SKM-1 (cell line): ENCODE measurements at regions not wholly inside any gene's neighbourhood (a gene's known extent, or its start where the extent isn't known, plus 50 kb on each side); places are given as distances from the start of the nearest gene placed in this dataset.
"Not testable (repeated sequence)": the region's sequence is repeated elsewhere in the genome, so short reads cannot be mapped to it uniquely, and the experiment has no call there.

ENCODE experiments used
- DNase-seq: peaks from one replicate; lab custom pipeline; 2025; ENCODE audit not compliant: unreplicated experiment; lab: John Stamatoyannopoulos, UW

- DNase-seq: no peak
These were observed 123.4 kb upstream of the TENT5A start for GRCh38 chr6:81875782-81876293.

DNA sequence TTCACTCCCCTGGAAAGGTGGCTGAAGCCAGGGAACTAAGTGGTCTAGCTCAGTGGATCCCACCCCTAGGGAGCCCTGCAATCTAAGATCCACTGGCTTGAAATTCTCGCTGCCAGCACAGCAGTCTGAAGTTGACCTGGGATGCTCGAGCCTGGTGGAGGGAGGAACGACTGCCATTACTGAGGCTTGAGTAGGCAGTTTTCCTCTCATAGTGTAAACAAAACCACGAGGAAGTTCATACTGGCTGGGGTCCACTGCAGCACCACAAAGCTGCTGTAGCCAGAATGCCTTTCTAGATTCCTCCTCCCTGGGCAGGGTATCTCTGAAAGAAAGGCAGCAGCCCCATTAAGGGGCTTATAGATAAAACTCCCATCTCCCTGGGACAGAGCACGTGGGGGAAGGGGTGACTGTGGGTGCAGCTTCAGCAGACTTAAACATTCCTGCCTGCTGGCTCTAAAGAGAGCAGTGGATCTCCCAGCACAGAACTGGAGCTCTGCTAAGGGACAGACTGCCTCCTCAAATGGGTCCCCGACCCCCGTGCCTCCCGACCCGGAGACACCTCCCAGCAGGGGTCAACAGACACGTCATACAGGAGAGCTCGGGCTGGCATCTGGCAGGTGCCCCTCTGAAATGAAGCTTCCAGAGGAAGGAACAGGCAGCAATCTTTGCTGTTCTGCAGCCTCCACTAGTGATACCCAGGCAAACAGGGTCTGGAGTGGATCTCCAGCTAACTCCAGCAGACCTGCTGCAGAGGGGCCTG is 117.4 kb upstream of the TENT5A start:
- not testable (repeated sequence) for DNase-seq

DNA sequence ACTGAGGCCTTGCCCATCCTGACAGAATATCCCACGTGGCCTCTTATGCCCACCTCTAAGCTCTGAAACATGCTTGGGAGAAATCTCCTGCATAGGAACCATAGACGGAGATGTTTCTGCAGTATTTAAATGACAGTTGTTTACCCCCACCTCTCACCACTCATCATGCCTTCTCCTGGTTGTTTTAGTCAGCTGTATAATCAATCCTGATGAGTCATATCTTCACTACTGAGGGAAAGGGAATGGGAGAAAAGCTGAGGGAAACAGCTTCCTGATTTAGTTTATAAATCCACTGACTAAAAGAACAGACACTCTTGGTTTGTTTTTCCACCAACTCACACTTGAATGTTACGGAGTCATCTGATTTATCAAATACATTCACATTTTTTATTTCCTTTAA is 113.2 kb upstream of the TENT5A start:
- no peak for DNase-seq

DNA sequence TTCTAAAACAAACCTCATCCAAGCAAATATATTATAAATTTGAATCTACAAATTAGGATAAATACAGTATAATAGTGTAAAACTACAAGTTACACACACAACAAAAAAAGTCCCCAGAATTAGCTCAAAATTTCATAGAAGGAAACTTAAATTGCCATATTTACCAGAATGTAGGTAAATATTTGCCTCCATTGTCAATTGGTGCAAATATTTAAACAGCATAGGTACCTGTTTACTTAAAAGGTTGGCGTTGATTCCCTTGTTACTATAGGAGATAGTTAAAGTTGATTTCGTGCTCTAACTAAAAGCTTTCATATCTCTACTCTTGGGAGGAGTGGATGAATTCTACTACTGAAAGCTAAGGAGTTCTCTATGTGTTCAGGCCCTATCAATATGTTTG is 111.6 kb upstream of the TENT5A start:
- no peak for DNase-seq

DNA sequence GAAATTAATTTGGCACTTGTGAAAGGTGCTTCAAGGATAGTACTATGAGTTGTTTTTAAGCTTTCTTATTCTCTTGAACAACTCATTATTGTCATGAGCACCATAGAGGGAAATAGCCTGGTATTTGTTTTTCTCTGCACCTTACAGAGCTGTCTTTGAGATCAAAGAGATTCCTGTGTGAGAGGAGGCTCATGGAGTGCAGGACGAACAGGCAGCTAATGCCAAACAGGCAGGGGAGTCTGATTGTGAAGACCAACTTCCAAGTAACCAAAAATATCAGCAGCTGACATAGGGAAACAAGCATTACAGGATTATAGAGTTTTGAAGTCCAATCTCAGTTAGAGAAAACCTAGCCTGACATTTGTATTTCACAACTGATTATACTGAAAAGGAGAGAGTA is 110.6 kb upstream of the TENT5A start:
- DNase-seq: no peak

DNA sequence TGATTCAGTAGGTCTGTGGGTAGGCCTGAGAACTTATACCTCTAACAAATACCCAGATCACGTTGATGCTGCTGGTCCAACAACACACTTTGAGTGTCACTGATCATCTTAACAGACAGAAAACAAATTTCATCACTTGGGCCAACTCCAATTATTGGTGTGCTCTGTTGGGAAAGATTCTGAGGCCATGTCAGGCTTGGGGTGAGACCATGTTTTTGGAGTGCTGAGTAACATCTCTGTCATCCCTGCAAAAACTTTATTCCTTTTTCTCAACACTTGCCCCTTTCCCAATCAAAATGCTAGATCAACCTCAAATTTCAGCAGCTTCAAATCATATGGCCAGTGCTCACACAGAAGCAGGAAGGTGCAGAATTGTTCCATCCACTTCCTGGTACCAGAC is 108.8 kb upstream of the TENT5A start:
- no peak for DNase-seq

GRCh38 chr6:81859884-81860283 is 107.4 kb upstream of the TENT5A start:
- DNase-seq: no peak

GRCh38 chr6:81857812-81858211 is 105.3 kb upstream of the TENT5A start:
- DNase-seq: no peak

GRCh38 chr6:81856872-81857271 is 104.4 kb upstream of the TENT5A start:
- DNase-seq: no peak

DNA sequence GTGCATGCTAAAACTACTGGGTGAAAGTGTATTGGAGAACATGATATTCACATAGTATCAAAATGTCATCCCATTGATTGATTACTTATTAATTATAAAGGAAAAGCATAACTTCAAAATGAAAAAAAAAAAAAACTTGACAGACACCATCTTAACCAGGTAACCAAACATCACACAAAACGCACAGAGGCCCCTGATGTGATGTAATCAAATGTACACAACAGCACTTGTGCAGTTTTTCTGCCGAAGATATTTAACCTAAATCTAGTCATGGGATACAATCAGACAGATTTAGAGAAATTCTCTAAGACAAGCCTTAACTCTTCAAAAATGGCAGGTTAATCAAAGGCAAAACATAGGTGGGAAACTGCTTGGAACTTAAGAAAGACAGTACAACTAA is 102.0 kb upstream of the TENT5A start:
- DNase-seq: no peak

DNA sequence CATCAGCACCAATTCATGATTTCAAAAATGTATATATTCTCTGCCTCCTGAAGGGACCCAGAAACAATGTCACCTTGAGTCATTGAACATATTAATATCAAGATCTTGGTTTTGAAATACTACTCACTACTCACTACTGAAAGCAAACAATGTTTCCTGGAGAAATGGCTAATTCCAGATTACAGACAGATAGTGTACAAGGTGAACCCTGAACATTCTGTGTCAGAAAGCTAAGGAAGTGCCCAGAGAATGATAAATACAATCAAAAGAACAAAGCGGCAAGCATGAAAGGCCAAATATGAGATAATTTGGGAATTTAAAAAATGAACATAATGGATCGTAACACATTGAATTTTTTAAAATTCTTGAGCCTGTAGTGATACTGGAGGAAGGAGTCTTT is 101.5 kb upstream of the TENT5A start:
- DNase-seq: no peak

DNA sequence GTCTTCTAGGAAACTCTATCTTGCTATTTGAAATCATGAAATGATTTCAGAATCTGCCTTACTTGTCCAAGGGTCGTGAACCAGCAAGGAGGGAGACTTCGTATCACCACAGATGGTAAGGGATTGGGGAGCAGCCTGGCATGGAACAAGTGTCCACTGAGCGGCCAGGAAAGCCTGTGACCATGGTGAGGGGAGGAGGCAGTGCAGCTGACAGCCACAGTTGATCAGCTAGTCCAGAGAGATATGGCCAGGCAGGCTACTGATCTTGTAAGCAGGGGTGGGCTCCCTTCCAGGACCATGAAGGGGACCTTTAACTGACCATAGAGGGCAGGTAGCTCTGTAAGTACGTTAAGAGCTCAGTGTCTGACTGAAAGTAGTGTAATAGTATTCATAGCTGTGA is 96.8 kb upstream of the TENT5A start:
- no peak for DNase-seq

DNA sequence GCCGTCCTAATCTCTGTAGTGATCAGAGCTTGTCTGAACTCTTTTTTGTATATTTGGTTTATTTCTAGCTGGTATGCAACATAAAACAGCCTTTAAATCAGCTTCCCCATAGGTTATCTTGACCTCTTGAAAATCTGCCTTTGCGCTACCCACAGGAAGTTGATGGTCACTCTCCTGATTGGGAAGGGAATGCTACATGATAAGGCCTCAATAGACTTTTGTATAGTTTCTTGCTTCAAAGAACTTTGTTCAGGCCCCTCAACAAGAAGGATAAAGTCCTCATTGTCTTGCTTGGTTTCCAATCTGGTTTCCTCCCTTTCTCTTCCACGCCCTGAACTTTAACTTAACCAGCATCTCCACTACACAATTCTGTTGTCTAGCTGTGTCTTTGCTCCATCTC is 95.4 kb upstream of the TENT5A start:
- DNase-seq: no peak

- DNase-seq: no peak
These were observed 92.2 kb upstream of the TENT5A start for GRCh38 chr6:81844686-81845085.

DNA sequence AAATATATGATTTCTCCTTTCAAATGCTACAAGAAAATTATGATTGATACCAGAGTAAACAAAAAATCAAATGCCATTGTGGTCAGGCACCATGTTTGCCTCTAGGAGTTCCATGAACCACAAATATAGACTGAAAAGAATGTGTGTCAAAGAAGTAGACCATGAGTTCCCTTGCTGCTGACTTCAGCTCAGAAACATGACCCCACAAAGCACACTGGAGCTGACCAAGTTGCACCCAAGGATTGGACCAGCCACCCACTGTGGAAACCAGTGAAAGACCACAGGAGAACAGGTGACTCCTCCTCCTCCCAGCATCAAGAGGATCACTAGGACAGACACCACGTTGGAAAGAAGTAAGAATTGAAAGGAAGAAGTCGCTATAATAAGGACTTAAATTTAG is 90.8 kb upstream of the TENT5A start:
- no peak for DNase-seq

DNA sequence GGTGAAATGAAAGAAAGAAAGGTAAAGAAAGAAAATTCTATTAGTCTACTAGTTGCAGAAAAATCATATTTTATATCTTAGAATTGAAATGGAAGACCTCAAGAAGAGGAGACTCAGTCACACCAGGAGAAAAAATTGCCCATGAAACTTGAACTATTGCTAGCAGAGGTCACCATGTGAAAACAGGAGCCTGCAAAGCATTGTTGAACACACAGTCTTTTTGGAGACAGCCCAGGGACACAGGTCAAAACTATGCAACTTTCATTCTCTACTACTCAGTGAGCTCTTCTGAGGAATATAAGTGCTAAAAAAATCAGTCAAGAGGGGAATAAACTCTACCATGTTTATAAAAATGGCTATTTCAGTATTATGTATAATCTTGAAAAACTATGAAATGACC is 89.8 kb upstream of the TENT5A start:
- DNase-seq: no peak

GRCh38 chr6:81838724-81839426 is 86.4 kb upstream of the TENT5A start:
- DNase-seq: no peak

DNA sequence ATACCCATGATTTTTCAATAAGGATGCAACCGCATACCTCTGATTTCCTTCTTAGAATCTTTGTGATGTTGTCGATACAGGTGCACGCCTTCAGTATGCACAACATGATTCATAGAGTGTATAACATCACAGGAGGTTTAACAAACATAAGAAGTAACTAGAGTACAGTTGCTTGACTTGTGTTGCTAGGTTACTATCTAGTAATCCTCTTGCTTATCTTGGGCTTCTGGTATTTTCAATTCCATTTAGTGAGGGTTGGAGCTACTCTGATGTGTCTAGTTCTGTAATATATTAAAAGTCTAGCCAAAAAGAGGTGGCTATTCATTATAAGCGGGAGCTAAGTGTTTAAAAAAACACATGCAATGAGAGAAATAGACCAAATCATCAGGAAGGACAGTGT is 85.5 kb upstream of the TENT5A start:
- DNase-seq: no peak

DNA sequence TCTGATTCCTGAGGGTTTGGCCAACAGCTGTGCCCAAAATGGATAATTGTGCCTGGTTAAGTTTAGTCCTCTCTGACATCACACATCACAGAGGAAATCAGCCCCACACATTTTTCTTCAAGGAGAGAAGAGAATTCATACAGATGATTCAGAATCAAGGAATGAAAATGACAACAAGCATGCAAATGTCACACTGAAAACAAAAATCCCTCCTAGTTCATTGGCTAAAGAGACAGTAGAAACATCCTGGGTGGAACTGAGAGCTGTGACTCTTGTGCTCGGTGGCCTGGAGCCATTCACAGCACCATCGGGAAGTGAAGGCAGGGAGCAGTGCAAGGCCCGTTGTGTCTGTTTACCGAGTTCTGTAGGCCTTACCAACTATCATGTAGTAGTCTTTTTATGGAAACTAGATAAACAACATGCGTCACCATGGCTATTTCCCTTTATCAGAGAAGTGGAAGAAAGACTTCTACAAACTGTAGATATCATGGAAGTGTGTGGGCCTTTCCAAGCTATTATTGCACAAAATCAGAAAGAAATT is 81.7 kb upstream of the TENT5A start:
- DNase-seq: no peak

GRCh38 chr6:81832304-81832703 is 79.8 kb upstream of the TENT5A start:
- no peak for DNase-seq

- DNase-seq: no peak
These were observed 78.8 kb upstream of the TENT5A start for GRCh38 chr6:81831274-81831673.

DNA sequence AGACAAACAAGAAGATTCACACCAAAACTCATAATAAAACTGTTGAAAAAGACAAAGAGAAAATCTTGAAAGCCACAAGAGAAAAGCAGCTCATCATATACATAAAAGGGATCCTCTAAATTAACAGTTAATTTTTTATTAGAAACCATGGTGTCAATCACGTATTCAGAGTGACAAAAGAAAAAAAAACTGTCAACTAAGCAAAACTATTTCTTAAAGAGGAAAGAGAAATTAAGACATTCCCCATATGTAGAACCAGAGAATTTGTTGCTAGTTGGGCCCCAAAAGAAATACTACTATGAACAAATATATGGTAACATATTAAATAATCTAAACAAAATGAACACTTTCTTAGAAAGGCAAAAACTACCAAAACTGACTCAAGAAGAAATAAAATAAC is 74.3 kb upstream of the TENT5A start:
- no peak for DNase-seq
